ENCODE measurements at regions not wholly inside any gene's neighbourhood (a gene's known extent, or its start where the extent isn't known, plus 50 kb on each side); places are given as distances from the start of the nearest gene placed in this dataset.

GRCh38 chr9:108439947-108440346 is 415.8 kb downstream of the ACTL7B start:
- ChIA-PET POLR2A (ENCODE audit: unreplicated experiment) (no interaction called here), CTCF (interaction anchor here (0.6 kb wide), 1 partner anchor 56 kb away, joined by 3 read pairs; no protein-coding TSS in a partner anchor)
- H4K20me1 ChIP-seq (ENCODE audit: insufficient read depth, low read length) = no peaks in the 10 kb centered on the region
- in situ Hi-C loops (cut with MboI; ENCODE audit: low sequenced_read_pairs) = no loop called here
- peak overlapping the region; percentile 64 for H4K5ac ChIP-seq (ENCODE audit: low read depth, low read length)
- H3K4me2 ChIP-seq (ENCODE audit: low read depth, low read length) = peak overlapping the region; percentile 50
- H3K9ac ChIP-seq (ENCODE audit: low read depth, low read length) = no peak overlapping the region
- TF ChIP-seq FOS (IDR thresholded peaks at IDR 0.05; ENCODE audit: low read depth, low read length) (peak; percentile 38; the same call in 1 of the 2 replicates), SMC3 (IDR thresholded peaks at IDR 0.05; ENCODE audit: low read depth, low read length) (no peak), RCOR1 (IDR thresholded peaks at IDR 0.05; ENCODE audit: insufficient replicate concordance, low read length) (no peak), ELK1 (IDR thresholded peaks at IDR 0.05; ENCODE audit: borderline replicate concordance, low read depth, low read length) (no peak), MAZ (IDR thresholded peaks at IDR 0.05; ENCODE audit: borderline replicate concordance, low read depth, low read length) (no peak), BHLHE40 (IDR thresholded peaks at IDR 0.05; ENCODE audit: low read depth, low read length) (peak; percentile 48; the same call in 1 of the 2 replicates), CEBPB (IDR thresholded peaks at IDR 0.05; ENCODE audit: low read depth, low read length) (peak; percentile 57), POLR2A (IDR thresholded peaks at IDR 0.05; ENCODE audit: low read depth, low read length) (no peak)
- peak; percentile 76 for DNase-seq
- H3K27ac ChIP-seq (ENCODE audit: insufficient read depth, low read length) = peak overlapping the region; percentile 71; the same call in 1 of the 2 replicates
- H2BK120ac ChIP-seq (ENCODE audit: low read depth, low read length) = peak overlapping the region; percentile 66
- 0 out of 2 replicates have a peak overlapping the region, but pooled peaks have one; percentile 51 for H2AK5ac ChIP-seq (ENCODE audit: low read depth, low read length)
- no peak overlapping the region for H2AK9ac ChIP-seq (replicated peaks; ENCODE audit: low read depth, low read length, poor library complexity)
- peak overlapping the region; percentile 39 to 42; a peak in 2 of 4 replicates for H4K8ac ChIP-seq (ENCODE audit: low read depth in 2 of 2, low read length in 2 of 2)
- H3K23ac ChIP-seq (ENCODE audit: low read depth, low read length) = no peak overlapping the region
- H3K9me3 ChIP-seq (ENCODE audit: control insufficient read depth, insufficient read depth, low read length) = no peaks in the 10 kb centered on the region
- ATAC-seq (ENCODE audit: low read depth) = peak; percentile 68
- no peak overlapping the region for H3K14ac ChIP-seq (replicated peaks; ENCODE audit: low read depth, low read length)
- dilution Hi-C loops (cut with HindIII; ENCODE audit: low sequenced_read_pairs, unreplicated experiment) = no loop called here
- no peaks in the 10 kb centered on the region for H3K36me3 ChIP-seq (ENCODE audit: control insufficient read depth, insufficient read depth, low read length)
- H2AFZ ChIP-seq (replicated peaks; ENCODE audit: low read length, poor library complexity) = no peak overlapping the region
- H3K56ac ChIP-seq (ENCODE audit: extremely low read depth, insufficient read depth, low read length) = no peak overlapping the region
- H3K4me1 ChIP-seq (ENCODE audit: control insufficient read depth, insufficient read depth, low read length) = peaks cover 14% of the 10 kb centered on the region
- peak overlapping the region; percentile 80 for H2BK20ac ChIP-seq (ENCODE audit: low read depth, low read length)
- peak overlapping the region; percentile 55; the same call in 1 of the 2 replicates for H3K4ac ChIP-seq (ENCODE audit: low read depth, low read length)
- H3K4me3 ChIP-seq (ENCODE audit: insufficient read depth, low read depth, low read length) = no peak overlapping the region
- 0 out of 3 replicates have a peak overlapping the region, but pooled peaks have one; percentile 45 for H2BK15ac ChIP-seq (ENCODE audit: low read depth, low read length)
- no CpG with 5 or more reads among the region's 3 CpGs for WGBS, 2 experiments (ENCODE audit: extremely low coverage in 2 of 2, insufficient read length in 1 of 2)
- H3K79me1 ChIP-seq (ENCODE audit: low read depth in 1 of 2, low read length in 2 of 2) = no peaks in the 10 kb centered on the region
- intact Hi-C loops (cut with micrococcal nuclease) = loop anchor here (5.0 to 10.0 kb wide), 5 partner anchors 37 to 958 kb away; no protein-coding TSS in a partner anchor
- H2BK5ac ChIP-seq (ENCODE audit: low read depth, low read length, poor library complexity, severe bottlenecking) = peak overlapping the region; percentile 70
- H4K91ac ChIP-seq (ENCODE audit: insufficient read depth, low read depth, low read length) = peak overlapping the region; percentile 41; the same call in 1 of the 2 replicates
- no TSS peak for BruUV-seq (replicated peaks)
- H3K18ac ChIP-seq (ENCODE audit: low read depth, low read length) = peak overlapping the region; percentile 83
- peaks cover 5% of the 10 kb centered on the region; the same call in 1 of the 2 replicates for H3K9me1 ChIP-seq (ENCODE audit: insufficient read depth, low read length)
- H3K27me3 ChIP-seq (ENCODE audit: control insufficient read depth, insufficient read depth, low read length) = no peaks in the 10 kb centered on the region
